SK-N-SH (cell line): ENCODE measurements at regions not wholly inside any gene's neighbourhood (a gene's known extent, or its start where the extent isn't known, plus 50 kb on each side); places are given as distances from the start of the nearest gene placed in this dataset.

Experiments used
- POLR2AphosphoS5 ChIP-seq: IDR thresholded peaks from 2 replicates; pipeline ENCODE4 v1.6.1; 2012; ENCODE audit warnings: low read depth, low read length
- RAD21 ChIP-seq: IDR thresholded peaks from 2 replicates; pipeline ENCODE4 v1.6.1; 2012; ENCODE audit warnings: mild to moderate bottlenecking, low read length
- TEAD4 ChIP-seq: IDR thresholded peaks from 2 replicates; pipeline ENCODE4 v1.4.0; 2012; ENCODE audit warnings: mild to moderate bottlenecking, borderline replicate concordance; ENCODE audit not compliant: insufficient read depth
- TF ChIP-seq, protein P1 (sequence below): fragments of 200-600 bp; sonication (generic); IDR thresholded peaks from 2 replicates; pipeline ENCODE4 v1.6.1; 2017; ENCODE audit warnings: antibody characterized with exemption, mild to moderate bottlenecking, moderate library complexity

DNA sequence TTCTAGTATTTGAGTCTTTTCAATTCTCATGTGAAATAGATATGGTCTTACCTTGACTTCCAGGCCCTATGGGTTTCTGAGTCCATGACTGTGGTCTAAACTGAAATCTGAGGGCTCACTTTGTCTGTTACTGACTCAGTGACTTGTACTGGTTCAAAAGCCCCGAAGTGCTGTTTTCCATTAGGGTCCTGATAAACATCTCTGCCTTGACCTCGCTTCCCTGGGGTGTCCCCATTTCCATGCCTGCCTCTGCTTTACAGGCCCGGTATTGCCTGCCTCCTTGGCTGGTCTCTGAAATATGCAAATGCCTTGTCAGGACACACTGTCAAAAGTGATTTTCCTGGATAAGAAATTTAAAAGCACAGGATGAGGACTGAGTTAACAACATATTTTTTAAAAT is 538.8 kb downstream of the SOCS6 start:
- TF ChIP-seq RAD21 (no peak), TEAD4 (no peak), POLR2AphosphoS5 (no peak)
- TF ChIP-seq, protein P1, sequence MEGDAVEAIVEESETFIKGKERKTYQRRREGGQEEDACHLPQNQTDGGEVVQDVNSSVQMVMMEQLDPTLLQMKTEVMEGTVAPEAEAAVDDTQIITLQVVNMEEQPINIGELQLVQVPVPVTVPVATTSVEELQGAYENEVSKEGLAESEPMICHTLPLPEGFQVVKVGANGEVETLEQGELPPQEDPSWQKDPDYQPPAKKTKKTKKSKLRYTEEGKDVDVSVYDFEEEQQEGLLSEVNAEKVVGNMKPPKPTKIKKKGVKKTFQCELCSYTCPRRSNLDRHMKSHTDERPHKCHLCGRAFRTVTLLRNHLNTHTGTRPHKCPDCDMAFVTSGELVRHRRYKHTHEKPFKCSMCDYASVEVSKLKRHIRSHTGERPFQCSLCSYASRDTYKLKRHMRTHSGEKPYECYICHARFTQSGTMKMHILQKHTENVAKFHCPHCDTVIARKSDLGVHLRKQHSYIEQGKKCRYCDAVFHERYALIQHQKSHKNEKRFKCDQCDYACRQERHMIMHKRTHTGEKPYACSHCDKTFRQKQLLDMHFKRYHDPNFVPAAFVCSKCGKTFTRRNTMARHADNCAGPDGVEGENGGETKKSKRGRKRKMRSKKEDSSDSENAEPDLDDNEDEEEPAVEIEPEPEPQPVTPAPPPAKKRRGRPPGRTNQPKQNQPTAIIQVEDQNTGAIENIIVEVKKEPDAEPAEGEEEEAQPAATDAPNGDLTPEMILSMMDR: no peak
